Skeletal muscle satellite cell (primary cell): ENCODE measurements at regions not wholly inside any gene's neighbourhood (a gene's known extent, or its start where the extent isn't known, plus 50 kb on each side); places are given as distances from the start of the nearest gene placed in this dataset.

ENCODE experiments used
- H3K27me3 ChIP-seq: 2 replicates; pipeline ENCODE4 v1.7.0; 2013; ENCODE audit warnings: low read length; ENCODE audit not compliant: control insufficient read depth, insufficient read depth
- H3K36me3 ChIP-seq: 2 replicates; pipeline ENCODE4 v1.7.0; 2013; ENCODE audit warnings: mild to moderate bottlenecking, control low read depth, low read length; ENCODE audit not compliant: insufficient read depth
- H3K4me1 ChIP-seq: 2 replicates; pipeline ENCODE4 v1.7.0; 2013; ENCODE audit warnings: low read length; ENCODE audit not compliant: control insufficient read depth, insufficient read depth
- H3K4me2 ChIP-seq: 2 replicates; pipeline ENCODE4 v1.7.0; 2013; ENCODE audit warnings: mild to moderate bottlenecking, low read length
- H3K4me3 ChIP-seq: 2 replicates; pipeline ENCODE4 v1.7.0; 2013; ENCODE audit warnings: low read length
- H3K9ac ChIP-seq: 2 replicates; pipeline ENCODE4 v1.7.0; 2013; ENCODE audit warnings: mild to moderate bottlenecking, low read depth, low read length, moderate library complexity
- H3K9me3 ChIP-seq: replicated peaks from 2 replicates; pipeline ENCODE4 v1.7.0; 2013; ENCODE audit warnings: mild to moderate bottlenecking, control low read depth, low read length

- Histone ChIP-seq H3K36me3 (no peaks in the 10 kb centered on the region), H3K9ac (no peak overlapping the region), H3K9me3 (no peaks in the 10 kb centered on the region), H3K4me3 (no peak overlapping the region), H3K4me1 (no peaks in the 10 kb centered on the region), H3K4me2 (no peak overlapping the region), H3K27me3 (no peaks in the 10 kb centered on the region)
Measured at GRCh38 chrX:13518126-13518525, 51.3 kb upstream of the EGFL6 start.

- Histone ChIP-seq H3K36me3 (no peaks in the 10 kb centered on the region), H3K4me2 (no peak overlapping the region), H3K27me3 (no peaks in the 10 kb centered on the region), H3K4me1 (no peaks in the 10 kb centered on the region), H3K9ac (no peak overlapping the region), H3K4me3 (no peak overlapping the region), H3K9me3 (no peaks in the 10 kb centered on the region)
Measured at GRCh38 chrX:13515211-13515930, 54.0 kb upstream of the EGFL6 start.

GRCh38 chrX:13511944-13512330 is 57.5 kb upstream of the EGFL6 start:
- Histone ChIP-seq H3K4me2 (no peak overlapping the region), H3K9me3 (no peaks in the 10 kb centered on the region), H3K4me1 (no peaks in the 10 kb centered on the region), H3K9ac (no peak overlapping the region), H3K4me3 (no peak overlapping the region), H3K27me3 (no peaks in the 10 kb centered on the region), H3K36me3 (no peaks in the 10 kb centered on the region)

- Histone ChIP-seq H3K4me1 (no peaks in the 10 kb centered on the region), H3K9me3 (no peaks in the 10 kb centered on the region), H3K9ac (no peak overlapping the region), H3K4me2 (no peak overlapping the region), H3K27me3 (no peaks in the 10 kb centered on the region), H3K4me3 (no peak overlapping the region), H3K36me3 (no peaks in the 10 kb centered on the region)
Measured at GRCh38 chrX:13511241-13511943, 58.0 kb upstream of the EGFL6 start.

GRCh38 chrX:13507893-13508292 is 61.5 kb upstream of the EGFL6 start:
- Histone ChIP-seq H3K9me3 (no peaks in the 10 kb centered on the region), H3K4me2 (no peak overlapping the region), H3K36me3 (no peaks in the 10 kb centered on the region), H3K27me3 (no peaks in the 10 kb centered on the region), H3K4me3 (no peak overlapping the region), H3K4me1 (no peaks in the 10 kb centered on the region), H3K9ac (no peak overlapping the region)

- no peak overlapping the region for H3K9ac ChIP-seq
- no peak overlapping the region for H3K4me3 ChIP-seq
- H3K9me3 ChIP-seq: no peaks in the 10 kb centered on the region
- no peak overlapping the region for H3K4me2 ChIP-seq
- H3K4me1 ChIP-seq: no peaks in the 10 kb centered on the region
- H3K27me3 ChIP-seq: no peaks in the 10 kb centered on the region
- no peaks in the 10 kb centered on the region for H3K36me3 ChIP-seq
Measured at GRCh38 chrX:13506574-13506973, 62.8 kb upstream of the EGFL6 start.

- Histone ChIP-seq H3K9ac (no peak overlapping the region), H3K36me3 (no peaks in the 10 kb centered on the region), H3K9me3 (no peaks in the 10 kb centered on the region), H3K4me1 (no peaks in the 10 kb centered on the region), H3K4me2 (no peak overlapping the region), H3K4me3 (no peak overlapping the region), H3K27me3 (no peaks in the 10 kb centered on the region)
Measured at GRCh38 chrX:13502590-13502989, 66.8 kb upstream of the EGFL6 start.

- Histone ChIP-seq H3K4me2 (no peak overlapping the region), H3K36me3 (no peaks in the 10 kb centered on the region), H3K4me3 (no peak overlapping the region), H3K27me3 (no peaks in the 10 kb centered on the region), H3K4me1 (no peaks in the 10 kb centered on the region), H3K9me3 (no peaks in the 10 kb centered on the region), H3K9ac (no peak overlapping the region)
Measured at GRCh38 chrX:13499736-13500135, 69.7 kb upstream of the EGFL6 start.

GRCh38 chrX:13498238-13498637 is 71.2 kb upstream of the EGFL6 start:
- Histone ChIP-seq H3K9me3 (no peaks in the 10 kb centered on the region), H3K4me2 (no peak overlapping the region), H3K36me3 (no peaks in the 10 kb centered on the region), H3K9ac (no peak overlapping the region), H3K4me3 (no peak overlapping the region), H3K27me3 (no peaks in the 10 kb centered on the region), H3K4me1 (no peaks in the 10 kb centered on the region)

GRCh38 chrX:13495232-13495631 is 74.2 kb upstream of the EGFL6 start:
- Histone ChIP-seq H3K4me1 (no peaks in the 10 kb centered on the region), H3K27me3 (no peaks in the 10 kb centered on the region)

GRCh38 chrX:13494562-13494961 is 74.8 kb upstream of the EGFL6 start:
- no peaks in the 10 kb centered on the region for H3K9me3 ChIP-seq
- peaks cover 3% of the 10 kb centered on the region for H3K4me1 ChIP-seq
- no peaks in the 10 kb centered on the region for H3K36me3 ChIP-seq
- no peaks in the 10 kb centered on the region for H3K27me3 ChIP-seq
- H3K9ac ChIP-seq: no peak overlapping the region
- no peak overlapping the region for H3K4me3 ChIP-seq
- H3K4me2 ChIP-seq: no peak overlapping the region

More at GRCh38 chrX:13495232-13495631, 74.2 kb upstream of the EGFL6 start:
- Histone ChIP-seq H3K4me2 (no peak overlapping the region), H3K36me3 (no peaks in the 10 kb centered on the region), H3K4me3 (no peak overlapping the region), H3K9ac (no peak overlapping the region), H3K9me3 (no peaks in the 10 kb centered on the region)

- Histone ChIP-seq H3K9ac (no peak overlapping the region), H3K4me2 (no peak overlapping the region), H3K27me3 (no peaks in the 10 kb centered on the region), H3K9me3 (no peaks in the 10 kb centered on the region), H3K36me3 (no peaks in the 10 kb centered on the region), H3K4me3 (no peak overlapping the region), H3K4me1 (peaks cover 12% of the 10 kb centered on the region)
Measured at GRCh38 chrX:13493659-13494058, 75.7 kb upstream of the EGFL6 start.
